B cell (primary cell): ENCODE measurements at regions not wholly inside any gene's neighbourhood (a gene's known extent, or its start where the extent isn't known, plus 50 kb on each side); places are given as distances from the start of the nearest gene placed in this dataset.

Experiments
- ATAC-seq: fragments of 200-7000 bp; cut with Tn5 transposase; one replicate; pipeline ENCODE4 v1.10.0; 2021; ENCODE audit warnings: low read depth, mild to moderate bottlenecking, moderate number of reproducible peaks, moderate library complexity
- CTCF ChIA-PET: fragments of 350-600 bp; sonication (Branson Sonifier 250); formaldehyde crosslinking; loops from one replicate; lab custom pipeline; 2021; ENCODE audit warnings: antibody characterized with exemption, inconsistent platforms; lab: Charles Lee
- POLR2A ChIA-PET: fragments of 350-600 bp; sonication (Branson Sonifier 250); formaldehyde crosslinking; loops from one replicate; lab custom pipeline; 2021; ENCODE audit warnings: antibody characterized with exemption; lab: Charles Lee
- DNase-seq: peaks from one replicate; pipeline ENCODE4 v3.0.0; 2013
- H2AFZ ChIP-seq: 2 replicates; pipeline ENCODE4 v1.6.1; 2012; ENCODE audit warnings: mild to moderate bottlenecking, low read depth, low read length; ENCODE audit not compliant: insufficient read depth, poor library complexity, severe bottlenecking
- H3K27ac ChIP-seq, 2 donors: 1 replicate in 1 of 2; 2 replicates in 1 of 2; pipeline ENCODE4 v1.5.1; 2012 to 2013; ENCODE audit warnings: low read length in 2 of 2, mild to moderate bottlenecking in 2 of 2, moderate library complexity in 1 of 2
- H3K27me3 ChIP-seq, 4 experiments: fragments of 200-600 bp in 1 of 4; sonication (generic) in 1 of 4; replicated peaks in 1 of 4; 1 replicate in 2 of 4; 2 replicates in 2 of 4; pipeline versions ENCODE4 v1.6.1 to v1.7.0; 2013 to 2016; ENCODE audit warnings: low read length in 3 of 4, mild to moderate bottlenecking in 2 of 4, mixed read lengths in 1 of 4, moderate library complexity in 1 of 4; ENCODE audit not compliant: insufficient read depth in 4 of 4, control insufficient read depth in 3 of 4; ENCODE audit errors: control extremely low read depth in 1 of 4
- H3K36me3 ChIP-seq, 2 experiments: replicated peaks in 1 of 2; 1 replicate in 1 of 2; 2 replicates in 1 of 2; pipeline versions ENCODE4 v1.6.1 to v1.7.1; 2013; ENCODE audit warnings: low read length in 1 of 2; ENCODE audit not compliant: insufficient read depth in 2 of 2, control insufficient read depth in 1 of 2; ENCODE audit errors: control extremely low read depth in 1 of 2, extremely low read depth in 1 of 2
- H3K4me1 ChIP-seq, 2 donors: fragments of 200-600 bp in 1 of 2; sonication (generic) in 1 of 2; 1 replicate in 1 of 2; 2 replicates in 1 of 2; pipeline versions ENCODE4 v1.5.1 to v1.6.1; 2013 to 2017; ENCODE audit warnings: low read length in 2 of 2; ENCODE audit not compliant: control insufficient read depth in 2 of 2, insufficient read depth in 2 of 2
- H3K4me2 ChIP-seq: replicated peaks from 2 replicates; pipeline ENCODE3; 2012; ENCODE audit warnings: mild to moderate bottlenecking, low read depth, low read length; ENCODE audit not compliant: poor library complexity, severe bottlenecking
- H3K4me3 ChIP-seq, 5 experiments: fragments of 200-600 bp in 1 of 5; sonication (generic) in 1 of 5; 1 replicate in 3 of 5; 2 replicates in 2 of 5; pipeline versions ENCODE4 v1.5.1 to v1.7.0; 2011 to 2016; ENCODE audit warnings: low read length in 4 of 5, mild to moderate bottlenecking in 4 of 5, low read depth in 2 of 5, control low read depth in 1 of 5, moderate library complexity in 1 of 5; ENCODE audit not compliant: insufficient read depth in 1 of 5; ENCODE audit errors: control extremely low read depth in 1 of 5, extremely low read depth in 1 of 5
- H3K79me2 ChIP-seq: fragments of 200-600 bp; sonication (generic); one replicate; pipeline ENCODE4 v1.6.0; 2016; ENCODE audit warnings: low read length; ENCODE audit not compliant: control insufficient read depth, insufficient read depth
- H3K9ac ChIP-seq: fragments of 200-600 bp; sonication (generic); 2 replicates; pipeline ENCODE4 v1.6.1; 2017; ENCODE audit warnings: mild to moderate bottlenecking, low read length, moderate library complexity
- H3K9me3 ChIP-seq, 3 donors: one replicate each; pipeline versions ENCODE4 v1.6.1 to v1.7.1; 2013; ENCODE audit warnings: low read length in 2 of 3; ENCODE audit not compliant: control insufficient read depth in 2 of 3, insufficient read depth in 1 of 3; ENCODE audit errors: control extremely low read depth in 1 of 3
- H4K20me1 ChIP-seq: 2 replicates; pipeline ENCODE4 v1.6.0; 2012; ENCODE audit warnings: mild to moderate bottlenecking, low read length; ENCODE audit not compliant: insufficient read depth, control insufficient read depth, poor library complexity, severe bottlenecking
- H3K27ac Mint-ChIP-seq: one replicate; pipeline ENCODE4 v1.8.0; 2021; ENCODE audit warnings: mixed read lengths
- H3K27me3 Mint-ChIP-seq: one replicate; pipeline ENCODE4 v1.8.0; 2021; ENCODE audit warnings: mixed read lengths
- H3K4me1 Mint-ChIP-seq: one replicate; pipeline ENCODE4 v1.8.0; 2021; ENCODE audit warnings: mixed read lengths
- H3K4me3 Mint-ChIP-seq: one replicate; pipeline ENCODE4 v1.8.0; 2021; ENCODE audit warnings: mixed read lengths
- H3K9me3 Mint-ChIP-seq: one replicate; pipeline ENCODE4 v1.8.0; 2022; ENCODE audit warnings: mixed read lengths; ENCODE audit not compliant: insufficient read depth
- EZH2 ChIP-seq: IDR thresholded peaks from 2 replicates; pipeline ENCODE4 v1.6.1; 2012; ENCODE audit warnings: borderline replicate concordance, low read depth, mild to moderate bottlenecking, moderate library complexity, low read length; ENCODE audit not compliant: insufficient read depth, poor library complexity, severe bottlenecking
- WGBS: methylation state at CpG from one replicate; pipeline ENCODE4 v1.1.5; 2013; ENCODE audit warnings: missing lambda C conversion rate; ENCODE audit not compliant: insufficient coverage; 5-methylcytosine and 5-hydroxymethylcytosine counted together
- intact Hi-C: fragments of 100-400 bp; cut with micrococcal nuclease; formaldehyde crosslinking; loops from one replicate; pipeline ENCODE4 v1.10.0; 2022
- TF ChIP-seq, protein P1 (sequence below): fragments of 200-600 bp; IDR thresholded peaks from one replicate; pipeline ENCODE4 v1.8.0; 2022; ENCODE audit warnings: antibody characterized with exemption, mild to moderate bottlenecking

DNA sequence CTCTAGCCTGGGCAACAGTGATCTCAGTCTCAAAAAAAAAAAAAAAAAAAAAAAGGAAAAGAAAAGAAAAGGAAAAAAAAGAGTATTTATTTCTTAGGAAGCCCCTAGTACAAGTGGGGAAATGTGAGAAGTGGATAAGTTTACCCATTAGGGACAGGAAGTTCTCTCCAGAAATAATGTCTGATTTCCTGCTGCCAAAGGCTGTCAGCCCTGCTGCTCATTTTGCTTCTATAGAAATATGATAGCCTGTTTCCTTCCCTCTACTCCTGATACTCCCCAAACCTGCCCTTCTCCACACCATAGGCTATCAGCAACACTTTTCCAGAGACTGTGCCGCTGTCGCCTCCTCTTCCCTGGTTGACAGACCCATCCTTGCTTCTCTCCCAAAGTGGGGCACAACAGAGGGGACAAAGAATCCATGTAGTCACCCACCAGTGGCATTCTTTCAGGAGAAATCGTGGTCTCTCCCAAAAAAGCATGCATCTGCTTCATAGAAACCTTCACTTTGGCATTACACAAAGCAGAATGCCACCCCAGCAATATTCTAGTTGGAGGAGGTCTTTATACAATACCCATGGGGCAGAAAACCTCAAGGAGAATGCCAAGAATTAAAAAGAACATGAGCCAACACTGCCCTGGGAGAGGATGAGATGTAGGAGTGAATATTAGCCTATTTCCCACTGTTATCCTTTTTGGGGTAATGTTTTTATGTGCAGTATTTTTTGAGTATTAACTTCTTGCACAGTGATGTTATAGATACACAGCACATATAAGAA, 166.3 kb upstream of the NR5A2 start:
- Histone ChIP-seq H4K20me1 (no peaks in the 10 kb centered on the region), H3K4me3 (no peak overlapping the region), H3K79me2 (no peaks in the 10 kb centered on the region), H3K27me3 (peaks cover 0 to 5% (median 2%) of the 10 kb centered on the region in 4 experiments), H3K9me3 (no peaks in the 10 kb centered on the region), H3K36me3 (no peaks in the 10 kb centered on the region), H3K9ac (no peak overlapping the region), H3K27ac (no peak overlapping the region), H2AFZ (no peak overlapping the region), H3K4me1 (peaks cover 7 to 12% of the 10 kb centered on the region in 2 donors), H3K4me2 (no peak overlapping the region)
- DNase-seq, result no peak
- Mint-ChIP-seq H3K27ac (peak overlapping the region; percentile 37), H3K27me3 (peaks cover 24% of the 10 kb centered on the region), H3K9me3 (no peaks in the 10 kb centered on the region), H3K4me3 (no peak overlapping the region), H3K4me1 (peaks cover 9% of the 10 kb centered on the region)
- ATAC-seq, result no peak
- TF ChIP-seq, protein P1, sequence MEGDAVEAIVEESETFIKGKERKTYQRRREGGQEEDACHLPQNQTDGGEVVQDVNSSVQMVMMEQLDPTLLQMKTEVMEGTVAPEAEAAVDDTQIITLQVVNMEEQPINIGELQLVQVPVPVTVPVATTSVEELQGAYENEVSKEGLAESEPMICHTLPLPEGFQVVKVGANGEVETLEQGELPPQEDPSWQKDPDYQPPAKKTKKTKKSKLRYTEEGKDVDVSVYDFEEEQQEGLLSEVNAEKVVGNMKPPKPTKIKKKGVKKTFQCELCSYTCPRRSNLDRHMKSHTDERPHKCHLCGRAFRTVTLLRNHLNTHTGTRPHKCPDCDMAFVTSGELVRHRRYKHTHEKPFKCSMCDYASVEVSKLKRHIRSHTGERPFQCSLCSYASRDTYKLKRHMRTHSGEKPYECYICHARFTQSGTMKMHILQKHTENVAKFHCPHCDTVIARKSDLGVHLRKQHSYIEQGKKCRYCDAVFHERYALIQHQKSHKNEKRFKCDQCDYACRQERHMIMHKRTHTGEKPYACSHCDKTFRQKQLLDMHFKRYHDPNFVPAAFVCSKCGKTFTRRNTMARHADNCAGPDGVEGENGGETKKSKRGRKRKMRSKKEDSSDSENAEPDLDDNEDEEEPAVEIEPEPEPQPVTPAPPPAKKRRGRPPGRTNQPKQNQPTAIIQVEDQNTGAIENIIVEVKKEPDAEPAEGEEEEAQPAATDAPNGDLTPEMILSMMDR, result no peak
- no peak for TF ChIP-seq EZH2
- POLR2A ChIA-PET, result no interaction called here
- WGBS, result 96% methylated on average over 2 of the region's 3 CpGs
- CTCF ChIA-PET, result no interaction called here
- intact Hi-C loops, result no loop called here

GRCh38 chr1:199862047-199862446, 165.5 kb upstream of the NR5A2 start:
- Histone ChIP-seq H3K4me3 (no peak overlapping the region), H3K36me3 (no peaks in the 10 kb centered on the region), H2AFZ (no peak overlapping the region), H3K27me3 (peaks cover 0 to 5% (median 2%) of the 10 kb centered on the region in 4 experiments), H3K27ac (no peak overlapping the region), H3K9ac (no peak overlapping the region), H3K9me3 (no peaks in the 10 kb centered on the region), H3K79me2 (no peaks in the 10 kb centered on the region), H3K4me2 (no peak overlapping the region), H3K4me1 (peaks cover 7 to 12% of the 10 kb centered on the region in 2 donors), H4K20me1 (no peaks in the 10 kb centered on the region)
- peaks cover 9% of the 10 kb centered on the region for H3K4me1 Mint-ChIP-seq
- ATAC-seq (no peak), DNase-seq (no peak)
- WGBS, result 100% methylated on average over 1 of the region's 2 CpGs
- ChIA-PET POLR2A (no interaction called here), CTCF (no interaction called here)
- H3K9me3 Mint-ChIP-seq, result no peaks in the 10 kb centered on the region
- no peak for TF ChIP-seq EZH2
- TF ChIP-seq, protein P1, result no peak
- no peak overlapping the region for H3K27ac Mint-ChIP-seq
- H3K4me3 Mint-ChIP-seq, result no peak overlapping the region
- H3K27me3 Mint-ChIP-seq, result peaks cover 29% of the 10 kb centered on the region
- intact Hi-C loops, result no loop called here
